HG02759 (cell line): ENCODE measurements at regions not wholly inside any gene's neighbourhood (a gene's known extent, or its start where the extent isn't known, plus 50 kb on each side); places are given as distances from the start of the nearest gene placed in this dataset.

Source experiments
- ATAC-seq: cut with Tn5 transposase; IDR thresholded peaks from one replicate; pipeline ENCODE4 v1.9.1; 2021; ENCODE audit warnings: mild to moderate bottlenecking, moderate library complexity; ENCODE audit not compliant: unreplicated experiment

DNA sequence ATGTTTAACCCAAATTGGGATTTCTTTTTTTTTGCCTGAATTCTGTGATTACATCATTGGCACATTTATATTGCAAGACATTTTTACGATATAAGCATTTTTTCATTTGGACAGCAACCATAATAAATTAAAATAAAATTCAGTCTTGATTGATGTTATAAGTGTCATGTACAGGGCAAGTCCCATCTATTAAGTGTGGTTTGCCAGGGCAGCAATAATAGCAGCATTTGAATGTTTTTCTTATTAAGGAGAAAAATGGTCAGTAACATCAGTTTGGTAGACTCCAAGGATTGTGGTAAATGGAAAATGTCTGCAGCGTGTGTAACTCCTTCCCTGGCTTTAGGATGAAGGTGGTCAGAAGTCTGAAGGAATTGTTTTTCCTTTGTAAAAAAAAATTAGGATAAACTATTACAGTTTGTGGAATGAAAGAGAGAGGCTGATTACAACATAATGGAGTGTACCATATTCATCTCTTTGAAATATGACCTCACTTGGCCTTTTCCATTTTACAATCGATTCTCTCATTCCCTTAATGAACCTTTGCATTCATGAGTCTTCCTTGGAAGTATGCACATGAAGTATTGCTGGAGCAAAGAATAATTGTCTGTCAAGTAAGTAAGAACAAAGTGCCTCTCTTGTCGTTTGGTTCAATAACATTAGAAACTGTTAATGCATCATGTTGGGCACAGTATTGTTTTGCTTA lies 405.4 kb upstream of the THRB start:
- ATAC-seq = no peak

DNA sequence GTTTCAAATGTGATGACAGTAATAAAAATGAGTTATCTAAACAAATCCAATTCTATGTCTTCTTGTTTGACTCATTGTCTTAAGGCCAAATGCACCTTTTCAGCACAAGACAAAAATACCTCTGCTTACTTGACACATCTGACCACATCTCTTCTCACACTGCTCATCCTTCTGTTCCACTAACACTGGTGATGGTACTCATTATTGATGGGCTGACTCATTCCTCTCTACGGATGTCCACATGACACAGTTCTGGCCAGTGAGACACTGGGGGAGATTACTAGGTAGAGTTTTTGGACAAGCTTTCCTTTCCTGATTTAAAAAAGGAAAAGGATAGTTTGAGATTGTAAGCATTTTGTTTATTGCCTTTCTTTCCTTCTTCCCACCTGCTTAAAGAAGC lies 410.6 kb upstream of the THRB start:
- no peak for ATAC-seq

GRCh38 chr3:24907106-24907505 lies 412.5 kb upstream of the THRB start:
- no peak for ATAC-seq

- ATAC-seq = no peak
These were observed 416.4 kb upstream of the THRB start for GRCh38 chr3:24911076-24911475.

DNA sequence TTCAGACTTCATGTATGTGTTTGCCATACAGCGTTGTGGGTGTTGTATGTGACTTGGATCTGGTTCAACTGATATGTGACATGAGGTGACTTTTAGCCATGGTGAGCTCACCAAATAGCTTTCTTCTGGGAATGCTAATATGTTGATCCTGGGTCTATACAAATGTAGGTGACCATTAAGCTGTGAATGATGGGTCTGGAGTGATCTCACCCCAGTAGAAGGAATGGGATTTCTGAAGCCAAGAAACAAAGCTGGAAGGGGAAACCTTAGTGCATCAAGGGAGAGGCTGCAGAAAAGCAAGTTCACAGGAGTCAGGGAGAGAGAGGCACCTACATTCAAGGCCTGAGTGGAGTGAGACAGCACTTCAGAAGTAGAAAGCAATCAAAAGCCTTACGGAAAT lies 421.0 kb upstream of the THRB start:
- ATAC-seq = no peak

- no peak for ATAC-seq
These were observed 423.3 kb upstream of the THRB start for GRCh38 chr3:24917908-24918307.

DNA sequence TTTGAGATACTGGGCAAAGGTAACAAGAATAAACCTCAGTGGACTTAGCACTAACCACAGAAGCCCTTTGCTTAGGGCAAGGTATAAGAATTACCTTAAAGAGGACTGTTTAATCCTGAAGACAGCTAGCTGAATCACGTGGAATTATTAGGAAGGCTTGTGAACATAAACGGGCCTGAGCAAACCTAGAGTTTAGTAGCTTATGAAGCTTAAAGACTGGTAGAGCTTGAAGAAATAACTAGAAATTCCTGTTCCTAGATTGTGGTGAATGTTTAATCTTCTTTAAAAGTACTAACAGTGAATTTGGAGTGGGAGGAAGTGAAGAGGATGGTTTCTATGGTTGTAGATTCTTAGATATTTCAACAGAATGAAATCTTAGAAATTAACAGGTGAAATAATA lies 428.9 kb upstream of the THRB start:
- no peak for ATAC-seq

GRCh38 chr3:24929521-24929920 lies 434.9 kb upstream of the THRB start:
- no peak for ATAC-seq

DNA sequence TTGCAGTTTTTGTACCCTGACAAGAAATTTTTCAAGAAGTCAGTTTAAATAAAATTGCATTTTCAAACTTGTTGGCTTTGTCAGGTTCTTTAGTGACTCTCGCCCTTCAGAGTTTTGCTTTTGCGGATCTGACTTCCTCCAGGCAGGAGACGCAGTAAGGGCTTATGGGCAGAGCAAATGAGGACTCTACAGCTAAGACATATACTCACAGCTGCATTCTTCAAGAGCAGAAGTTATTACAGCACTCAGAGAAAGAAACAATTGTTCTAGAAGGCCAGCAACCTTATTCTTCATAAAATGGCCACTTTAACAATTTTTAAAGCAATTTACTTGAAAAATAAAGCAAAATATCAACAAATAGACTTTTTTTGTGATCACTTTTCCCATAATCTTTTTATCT lies 438.8 kb upstream of the THRB start:
- ATAC-seq = no peak

DNA sequence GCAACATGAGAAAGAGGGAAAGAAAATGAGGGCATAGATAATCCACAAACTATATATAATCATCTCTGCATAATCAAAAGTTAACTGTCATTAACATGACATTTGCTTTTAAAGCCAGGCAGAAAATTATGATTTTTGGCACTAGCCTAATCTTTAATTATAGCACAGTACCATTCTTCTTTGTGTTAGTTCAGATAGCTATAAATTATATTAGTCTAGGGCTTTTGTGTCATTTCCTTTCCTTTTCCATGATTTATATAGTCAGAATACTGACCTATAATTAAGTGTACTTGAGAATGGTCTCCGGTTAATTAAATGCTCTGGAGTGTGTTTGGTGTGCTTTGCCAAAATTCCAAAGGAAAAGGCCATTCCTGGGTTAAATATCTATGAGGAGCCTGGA lies 441.9 kb upstream of the THRB start:
- ATAC-seq = no peak

DNA sequence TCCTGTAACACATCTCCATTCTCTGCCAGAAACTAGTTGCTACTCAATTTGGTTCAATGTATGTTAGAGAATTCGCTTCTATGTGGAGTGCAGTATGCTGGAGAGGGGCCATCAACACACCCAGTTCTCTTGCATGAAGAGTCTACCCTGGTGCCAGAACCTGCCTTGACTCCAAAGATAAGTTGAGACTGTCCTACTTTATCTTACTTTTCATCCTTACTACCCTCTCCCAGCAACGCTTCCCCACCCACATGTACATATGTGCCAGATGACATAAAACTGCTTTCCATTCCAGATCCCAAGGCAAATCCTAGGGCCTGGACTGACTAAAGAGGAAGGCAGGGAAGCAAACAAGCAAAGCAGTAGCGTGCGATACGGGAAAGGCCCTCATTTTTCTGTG lies 442.6 kb upstream of the THRB start:
- ATAC-seq = no peak

GRCh38 chr3:24937780-24938179 lies 443.1 kb upstream of the THRB start:
- no peak for ATAC-seq

DNA sequence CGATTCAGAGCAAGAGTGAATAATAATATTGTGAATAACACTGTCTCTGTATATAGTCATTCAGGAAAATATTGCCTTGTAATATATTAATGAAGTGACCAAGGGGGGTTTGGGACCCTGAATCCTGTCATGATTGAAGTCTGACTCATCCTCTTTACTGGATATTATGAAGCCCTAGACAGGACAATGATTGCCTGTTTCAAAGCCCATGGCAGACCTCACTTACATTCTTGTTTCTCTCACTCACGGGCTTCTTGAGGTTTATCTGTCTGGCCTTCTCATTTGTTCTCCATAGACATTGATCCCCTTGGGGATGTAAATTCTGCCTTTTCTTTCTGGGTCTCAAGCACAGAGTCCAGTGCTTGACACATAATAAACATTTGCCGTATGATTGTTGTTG lies 449.3 kb upstream of the THRB start:
- ATAC-seq = no peak

GRCh38 chr3:24944805-24945520 lies 450.3 kb upstream of the THRB start:
- no peak for ATAC-seq

GRCh38 chr3:24945563-24945962 lies 450.9 kb upstream of the THRB start:
- no peak for ATAC-seq

GRCh38 chr3:24947103-24947502 lies 452.5 kb upstream of the THRB start:
- ATAC-seq = no peak

DNA sequence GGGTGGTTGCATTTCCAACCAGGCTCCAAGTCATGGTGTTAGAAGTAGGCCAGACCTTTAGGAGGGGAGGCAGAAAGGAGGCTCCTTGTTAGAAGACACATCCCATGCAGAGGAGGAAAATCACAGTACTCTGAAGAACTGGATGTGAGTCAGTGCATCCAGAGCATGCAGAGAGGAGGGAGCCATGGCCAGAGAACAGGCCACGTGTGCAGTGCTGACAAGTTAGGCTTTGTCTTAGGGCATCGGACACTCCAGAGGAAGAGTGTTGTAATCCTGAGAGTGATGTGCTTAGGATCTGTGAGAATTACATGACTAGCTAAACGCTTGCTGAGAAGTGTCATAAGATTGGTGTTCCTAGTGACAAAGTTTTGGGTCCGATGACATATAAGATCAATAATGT lies 456.5 kb upstream of the THRB start:
- ATAC-seq = no peak

DNA sequence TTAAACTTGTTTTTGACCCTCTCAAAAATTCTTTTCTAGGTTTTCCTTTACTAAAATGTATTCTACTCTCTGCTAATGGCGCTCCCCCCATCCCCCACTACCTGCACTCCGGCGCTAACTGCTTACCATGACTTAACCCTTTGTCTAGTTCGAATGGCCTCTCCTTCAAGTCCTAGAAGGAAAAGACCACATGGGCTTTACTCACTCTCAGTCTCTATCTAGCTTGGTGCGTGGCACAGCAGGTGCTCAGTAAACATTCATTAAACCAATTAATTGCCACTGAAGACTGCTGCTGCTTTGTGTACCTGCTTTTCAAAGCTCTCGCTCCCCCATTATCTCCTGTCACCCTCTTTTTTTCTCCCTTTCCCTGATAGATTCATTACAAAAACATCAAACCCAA lies 457.7 kb upstream of the THRB start:
- ATAC-seq = no peak

DNA sequence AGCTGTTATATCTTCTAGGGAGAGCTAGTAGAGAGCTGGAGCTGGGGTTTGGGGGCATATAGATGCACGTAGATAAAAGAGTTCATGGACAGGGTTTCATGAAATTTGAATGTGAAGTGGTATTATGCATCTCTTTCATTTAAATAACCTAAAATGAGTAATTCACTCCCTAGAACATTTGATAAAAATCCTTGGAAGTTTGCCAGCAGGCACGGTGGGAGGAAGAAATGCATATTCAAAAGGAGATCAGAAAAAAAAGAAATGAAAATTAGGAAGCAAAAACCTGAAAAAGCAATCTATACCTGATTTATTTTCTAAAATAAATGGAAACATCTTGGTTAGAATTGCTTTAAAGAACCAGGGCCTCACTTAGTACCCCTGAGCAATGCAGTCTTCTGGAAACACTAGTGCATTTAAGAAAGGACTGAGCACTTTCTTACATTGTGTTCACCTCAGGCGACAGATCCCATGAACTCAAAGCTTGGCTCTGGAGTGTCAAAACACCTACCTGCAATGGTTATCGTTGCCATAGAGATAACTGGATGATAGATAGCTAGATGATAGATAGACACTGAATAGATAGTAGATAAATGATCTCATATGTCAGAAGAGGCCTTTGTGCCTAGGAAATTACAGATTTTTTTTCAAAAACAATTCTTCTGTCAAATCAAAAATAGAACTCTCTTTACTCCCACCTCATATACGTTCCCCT lies 458.6 kb upstream of the THRB start:
- ATAC-seq = no peak

DNA sequence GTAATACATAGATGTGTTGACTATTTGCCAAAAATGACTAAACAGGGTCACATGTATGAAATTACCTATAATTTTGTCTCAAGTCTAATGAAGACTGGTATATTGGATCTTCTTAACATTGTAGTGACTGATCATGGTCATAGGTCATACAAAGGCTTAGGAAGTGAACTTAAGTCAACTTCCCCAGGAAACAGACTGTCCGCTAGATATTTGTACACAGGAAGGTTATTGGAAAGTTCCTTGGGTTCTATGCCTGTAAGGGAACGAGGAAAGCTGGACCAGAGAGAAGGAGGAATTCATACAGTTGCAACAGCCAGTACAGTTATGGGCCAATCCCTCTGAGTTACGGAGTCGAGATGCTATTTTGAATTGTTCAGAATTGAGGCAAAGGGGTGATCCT lies 462.0 kb upstream of the THRB start:
- no peak for ATAC-seq

- no peak for ATAC-seq
These were observed 463.6 kb upstream of the THRB start for GRCh38 chr3:24958271-24958670.

- ATAC-seq = no peak
These were observed 464.3 kb upstream of the THRB start for GRCh38 chr3:24958910-24959447.
